Body of pancreas (tissue), 4 donors: ENCODE measurements at regions not wholly inside any gene's neighbourhood (a gene's known extent, or its start where the extent isn't known, plus 50 kb on each side); places are given as distances from the start of the nearest gene placed in this dataset.

Experiments
- ATAC-seq: fragments of 150-250 bp; one replicate; pipeline ENCODE4 v1.9.1; 2016
- DNase-seq, 4 donors: peaks; one replicate each; pipeline ENCODE4 v3.0.0-alpha.2; 2019
- H3K27ac ChIP-seq, 4 donors: fragments of 200-600 bp; sonication (generic); 1 replicate in 3 of 4; 2 replicates in 1 of 4; pipeline versions ENCODE4 v1.5.1 to v1.6.1; 2016 to 2019; ENCODE audit warnings: mild to moderate bottlenecking in 1 of 4, mixed read lengths in 1 of 4, moderate library complexity in 1 of 4
- H3K27me3 ChIP-seq, 2 donors: fragments of 200-600 bp; sonication (generic); one replicate each; pipeline ENCODE4 v1.6.0; 2016; ENCODE audit warnings: mild to moderate bottlenecking in 1 of 2
- H3K36me3 ChIP-seq, 2 donors: fragments of 200-600 bp; sonication (generic); replicated peaks in 1 of 2; 2 replicates each; pipeline ENCODE4 v1.5.1; 2016; ENCODE audit warnings: low read depth in 2 of 2; ENCODE audit not compliant: insufficient read depth in 1 of 2
- H3K4me1 ChIP-seq: fragments of 200-600 bp; sonication (generic); one replicate; pipeline ENCODE4 v1.6.0; 2016
- H3K4me3 ChIP-seq, 2 donors: fragments of 200-600 bp; sonication (generic); 1 replicate in 1 of 2; 2 replicates in 1 of 2; pipeline ENCODE4 v1.5.1; 2016 to 2019
- H3K9me3 ChIP-seq, 3 donors: fragments of 200-600 bp; sonication (generic); 1 replicate in 2 of 3; 2 replicates in 1 of 3; pipeline ENCODE4 v1.5.1; 2016
- POLR2A ChIP-seq, 3 donors: fragments of 450-650 bp; IDR thresholded peaks; one replicate each; pipeline ENCODE4 v1.6.1; 2016; ENCODE audit warnings: antibody characterized with exemption in 3 of 3, mild to moderate bottlenecking in 2 of 3
- WGBS, 2 donors: methylation state at CpG; one replicate each; pipeline ENCODE4 v1.1.5; 2017; 5-methylcytosine and 5-hydroxymethylcytosine counted together
- intact Hi-C: fragments of 100-400 bp; cut with DNase I; formaldehyde crosslinking; loops from one replicate; pipeline ENCODE4 v1.15.1; 2023
- TF ChIP-seq, protein P1 (sequence below), 7 experiments: fragments of 450-650 bp in 4 of 7; fragments of 200-600 bp in 3 of 7; sonication (generic) in 3 of 7; IDR thresholded peaks; one replicate each; pipeline ENCODE4 v1.5.1; 2016 to 2019; ENCODE audit warnings: antibody characterized with exemption in 7 of 7

- Histone ChIP-seq H3K9me3 (no peaks in the 10 kb centered on the region), H3K36me3 (no peaks in the 10 kb centered on the region), H3K27me3 (no peaks in the 10 kb centered on the region), H3K27ac (peak overlapping the region in 2 of 4 donors; percentile 32 to 58), H3K4me1 (peaks cover 8% of the 10 kb centered on the region), H3K4me3 (no peak overlapping the region)
- WGBS, 2 donors = 48 to 53% methylated on average over 10 of the region's 10 CpGs
- intact Hi-C loops = no loop called here
- TF ChIP-seq POLR2A (IDR thresholded peaks at IDR 0.05) = no peak
- TF ChIP-seq, protein P1, sequence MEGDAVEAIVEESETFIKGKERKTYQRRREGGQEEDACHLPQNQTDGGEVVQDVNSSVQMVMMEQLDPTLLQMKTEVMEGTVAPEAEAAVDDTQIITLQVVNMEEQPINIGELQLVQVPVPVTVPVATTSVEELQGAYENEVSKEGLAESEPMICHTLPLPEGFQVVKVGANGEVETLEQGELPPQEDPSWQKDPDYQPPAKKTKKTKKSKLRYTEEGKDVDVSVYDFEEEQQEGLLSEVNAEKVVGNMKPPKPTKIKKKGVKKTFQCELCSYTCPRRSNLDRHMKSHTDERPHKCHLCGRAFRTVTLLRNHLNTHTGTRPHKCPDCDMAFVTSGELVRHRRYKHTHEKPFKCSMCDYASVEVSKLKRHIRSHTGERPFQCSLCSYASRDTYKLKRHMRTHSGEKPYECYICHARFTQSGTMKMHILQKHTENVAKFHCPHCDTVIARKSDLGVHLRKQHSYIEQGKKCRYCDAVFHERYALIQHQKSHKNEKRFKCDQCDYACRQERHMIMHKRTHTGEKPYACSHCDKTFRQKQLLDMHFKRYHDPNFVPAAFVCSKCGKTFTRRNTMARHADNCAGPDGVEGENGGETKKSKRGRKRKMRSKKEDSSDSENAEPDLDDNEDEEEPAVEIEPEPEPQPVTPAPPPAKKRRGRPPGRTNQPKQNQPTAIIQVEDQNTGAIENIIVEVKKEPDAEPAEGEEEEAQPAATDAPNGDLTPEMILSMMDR (IDR thresholded peaks at IDR 0.05) = peak in 1 of 7 experiments; percentile 9
- DNase-seq (peak; percentile 26 to 61 (median 48)), ATAC-seq (peak; percentile 84)
These were observed 653.1 kb upstream of the KLF4 start for GRCh38 chr9:108142504-108143201.

GRCh38 chr9:108142142-108142503 is 652.6 kb upstream of the KLF4 start:
- Histone ChIP-seq H3K9me3 (no peaks in the 10 kb centered on the region), H3K27ac (peak overlapping the region in 2 of 4 donors; percentile 29 to 58), H3K36me3 (no peaks in the 10 kb centered on the region), H3K27me3 (no peaks in the 10 kb centered on the region), H3K4me3 (no peak overlapping the region), H3K4me1 (peaks cover 8% of the 10 kb centered on the region)
- no peak for DNase-seq
- no peak for ATAC-seq
- intact Hi-C loops = no loop called here
- 78 to 83% methylated on average over 2 of the region's 2 CpGs for WGBS, 2 donors
- TF ChIP-seq POLR2A (IDR thresholded peaks at IDR 0.05) = no peak
- TF ChIP-seq, protein P1 (IDR thresholded peaks at IDR 0.05) = no peak

GRCh38 chr9:108139900-108140299 is 650.3 kb upstream of the KLF4 start:
- intact Hi-C loops = no loop called here
- DNase-seq (no peak), ATAC-seq (no peak)
- Histone ChIP-seq H3K4me1 (peaks cover 10% of the 10 kb centered on the region), H3K9me3 (no peaks in the 10 kb centered on the region), H3K27me3 (no peaks in the 10 kb centered on the region), H3K4me3 (no peak overlapping the region), H3K27ac (no peak overlapping the region), H3K36me3 (no peaks in the 10 kb centered on the region)
- 82 to 89% methylated on average over 2 of the region's 2 CpGs for WGBS, 2 donors
- TF ChIP-seq POLR2A (IDR thresholded peaks at IDR 0.05) = no peak
- TF ChIP-seq, protein P1 (IDR thresholded peaks at IDR 0.05) = no peak

DNA sequence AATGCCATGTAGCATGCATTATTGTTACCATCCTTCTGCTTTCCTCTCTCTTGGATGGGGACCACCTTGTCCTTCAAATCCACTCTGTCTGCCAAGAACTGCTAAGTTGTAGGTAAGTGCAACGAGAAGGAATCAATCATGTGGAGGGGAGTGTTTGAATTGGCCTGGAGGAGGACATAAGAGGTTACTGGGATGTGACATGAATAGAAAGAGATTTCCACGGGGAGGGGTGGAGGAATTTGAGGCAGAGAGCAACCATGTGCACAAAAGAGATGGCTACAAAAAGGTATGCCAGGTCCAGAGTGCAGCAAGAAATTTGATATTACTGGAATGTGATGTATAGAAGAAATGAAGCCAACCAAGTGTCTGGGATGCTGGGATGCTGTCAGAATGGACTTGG is 648.9 kb upstream of the KLF4 start:
- H3K36me3 ChIP-seq = no peaks in the 10 kb centered on the region
- H3K4me3 ChIP-seq = no peak overlapping the region
- 32 to 38% methylated on average over 2 of the region's 2 CpGs for WGBS, 2 donors
- no peaks in the 10 kb centered on the region for H3K27me3 ChIP-seq
- no peaks in the 10 kb centered on the region for H3K9me3 ChIP-seq
- no peak overlapping the region for H3K27ac ChIP-seq
- peaks cover 15% of the 10 kb centered on the region for H3K4me1 ChIP-seq
- no peak for ATAC-seq
- TF ChIP-seq, protein P1 (IDR thresholded peaks at IDR 0.05) = no peak
- TF ChIP-seq POLR2A (IDR thresholded peaks at IDR 0.05) = no peak
- DNase-seq = no peak
- intact Hi-C loops = no loop called here

- no peaks in the 10 kb centered on the region for H3K27me3 ChIP-seq
- peaks cover 7% of the 10 kb centered on the region for H3K4me1 ChIP-seq
- WGBS, 2 donors = 0 to 86% methylated on average over 1 of the region's 1 CpG
- intact Hi-C loops = no loop called here
- H3K36me3 ChIP-seq = no peaks in the 10 kb centered on the region
- no peak overlapping the region for H3K4me3 ChIP-seq
- no peaks in the 10 kb centered on the region for H3K9me3 ChIP-seq
- TF ChIP-seq POLR2A (IDR thresholded peaks at IDR 0.05) = no peak
- TF ChIP-seq, protein P1 (IDR thresholded peaks at IDR 0.05) = no peak
- no peak for ATAC-seq
- H3K27ac ChIP-seq = no peak overlapping the region
- DNase-seq = no peak
These were observed 647.1 kb upstream of the KLF4 start for GRCh38 chr9:108136656-108137055.
